Thyroid gland (tissue), 4 donors: ENCODE measurements at regions not wholly inside any gene's neighbourhood (a gene's known extent, or its start where the extent isn't known, plus 50 kb on each side); places are given as distances from the start of the nearest gene placed in this dataset.

Experiments
- DNase-seq, 2 donors: peaks; one replicate each; pipeline ENCODE4 v3.0.0-alpha.2; 2019
- H3K27ac ChIP-seq, 3 donors: fragments of 200-600 bp; sonication (generic); 1 replicate in 2 of 3; 2 replicates in 1 of 3; pipeline ENCODE4 v1.5.1; 2016 to 2019; ENCODE audit warnings: mild to moderate bottlenecking in 1 of 3, moderate library complexity in 1 of 3
- H3K27me3 ChIP-seq: fragments of 200-600 bp; sonication (generic); one replicate; pipeline ENCODE4 v1.5.1; 2019
- H3K36me3 ChIP-seq, 2 donors: fragments of 200-600 bp; sonication (generic); one replicate each; pipeline ENCODE4 v1.5.1; 2016 to 2019
- H3K4me1 ChIP-seq, 2 donors: fragments of 200-600 bp; sonication (generic); one replicate each; pipeline ENCODE4 v1.5.1; 2017 to 2019
- H3K4me3 ChIP-seq, 3 donors: fragments of 200-600 bp; sonication (generic); replicated peaks in 1 of 3; 1 replicate in 2 of 3; 2 replicates in 1 of 3; pipeline ENCODE4 v1.5.1; 2016; ENCODE audit warnings: mild to moderate bottlenecking in 1 of 3
- H3K9me3 ChIP-seq: fragments of 200-600 bp; sonication (generic); one replicate; pipeline ENCODE4 v1.5.1; 2017
- POLR2A ChIP-seq, 2 donors: fragments of 450-650 bp; IDR thresholded peaks; one replicate each; pipeline ENCODE4 v1.6.1; 2017; ENCODE audit warnings: antibody characterized with exemption in 2 of 2, mild to moderate bottlenecking in 2 of 2, moderate library complexity in 1 of 2
- WGBS, 2 donors: methylation state at CpG; one replicate each; pipeline ENCODE4 v1.1.5; 2017; 5-methylcytosine and 5-hydroxymethylcytosine counted together
- intact Hi-C: fragments of 100-400 bp; cut with DNase I; formaldehyde crosslinking; loops from one replicate; pipeline ENCODE4 v1.15.1; 2023
- TF ChIP-seq, protein P1 (sequence below), 6 experiments: fragments of 200-600 bp in 3 of 6; fragments of 450-650 bp in 3 of 6; sonication (generic) in 3 of 6; IDR thresholded peaks; one replicate each; pipeline ENCODE4 v1.5.1; 2016 to 2019; ENCODE audit warnings: antibody characterized with exemption in 6 of 6, mild to moderate bottlenecking in 2 of 6, inconsistent platforms in 1 of 6, moderate library complexity in 1 of 6

- 74 to 78% methylated on average over 13 of the region's 13 CpGs for WGBS, 2 donors
- no peaks in the 10 kb centered on the region for H3K9me3 ChIP-seq
- TF ChIP-seq, protein P1, sequence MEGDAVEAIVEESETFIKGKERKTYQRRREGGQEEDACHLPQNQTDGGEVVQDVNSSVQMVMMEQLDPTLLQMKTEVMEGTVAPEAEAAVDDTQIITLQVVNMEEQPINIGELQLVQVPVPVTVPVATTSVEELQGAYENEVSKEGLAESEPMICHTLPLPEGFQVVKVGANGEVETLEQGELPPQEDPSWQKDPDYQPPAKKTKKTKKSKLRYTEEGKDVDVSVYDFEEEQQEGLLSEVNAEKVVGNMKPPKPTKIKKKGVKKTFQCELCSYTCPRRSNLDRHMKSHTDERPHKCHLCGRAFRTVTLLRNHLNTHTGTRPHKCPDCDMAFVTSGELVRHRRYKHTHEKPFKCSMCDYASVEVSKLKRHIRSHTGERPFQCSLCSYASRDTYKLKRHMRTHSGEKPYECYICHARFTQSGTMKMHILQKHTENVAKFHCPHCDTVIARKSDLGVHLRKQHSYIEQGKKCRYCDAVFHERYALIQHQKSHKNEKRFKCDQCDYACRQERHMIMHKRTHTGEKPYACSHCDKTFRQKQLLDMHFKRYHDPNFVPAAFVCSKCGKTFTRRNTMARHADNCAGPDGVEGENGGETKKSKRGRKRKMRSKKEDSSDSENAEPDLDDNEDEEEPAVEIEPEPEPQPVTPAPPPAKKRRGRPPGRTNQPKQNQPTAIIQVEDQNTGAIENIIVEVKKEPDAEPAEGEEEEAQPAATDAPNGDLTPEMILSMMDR (IDR thresholded peaks at IDR 0.05): no peak
- no peak for TF ChIP-seq POLR2A (IDR thresholded peaks at IDR 0.05)
- no peaks in the 10 kb centered on the region for H3K4me1 ChIP-seq
- intact Hi-C loops: no loop called here
- no peaks in the 10 kb centered on the region for H3K27me3 ChIP-seq
- H3K4me3 ChIP-seq: no peak overlapping the region
- DNase-seq: no peak
- H3K36me3 ChIP-seq: no peaks in the 10 kb centered on the region
- no peak overlapping the region for H3K27ac ChIP-seq
These were observed 106.7 kb downstream of the RBFOX3 start for GRCh38 chr17:79504181-79504605.

GRCh38 chr17:79503126-79503839, 107.6 kb downstream of the RBFOX3 start:
- Histone ChIP-seq H3K36me3 (no peaks in the 10 kb centered on the region), H3K27ac (no peak overlapping the region), H3K4me3 (no peak overlapping the region), H3K9me3 (no peaks in the 10 kb centered on the region), H3K4me1 (no peaks in the 10 kb centered on the region), H3K27me3 (no peaks in the 10 kb centered on the region)
- no peak for TF ChIP-seq POLR2A (IDR thresholded peaks at IDR 0.05)
- TF ChIP-seq, protein P1 (IDR thresholded peaks at IDR 0.05): no peak
- WGBS, 2 donors: 78 to 81% methylated on average over 13 of the region's 15 CpGs
- intact Hi-C loops: no loop called here
- no peak for DNase-seq

GRCh38 chr17:79501910-79502309, 108.9 kb downstream of the RBFOX3 start:
- no peaks in the 10 kb centered on the region for H3K36me3 ChIP-seq
- no peak overlapping the region for H3K27ac ChIP-seq
- no peak overlapping the region for H3K4me3 ChIP-seq
- no peaks in the 10 kb centered on the region for H3K27me3 ChIP-seq
- WGBS, 2 donors: 88 to 92% methylated on average over 3 of the region's 3 CpGs
- no peaks in the 10 kb centered on the region for H3K4me1 ChIP-seq
- DNase-seq: no peak
- TF ChIP-seq, protein P1 (IDR thresholded peaks at IDR 0.05): no peak
- TF ChIP-seq POLR2A (IDR thresholded peaks at IDR 0.05): no peak
- intact Hi-C loops: no loop called here
- no peaks in the 10 kb centered on the region for H3K9me3 ChIP-seq

GRCh38 chr17:79500745-79501618, 109.9 kb downstream of the RBFOX3 start:
- no peak for TF ChIP-seq POLR2A (IDR thresholded peaks at IDR 0.05)
- TF ChIP-seq, protein P1 (IDR thresholded peaks at IDR 0.05): no peak
- DNase-seq: no peak
- Histone ChIP-seq H3K4me1 (no peaks in the 10 kb centered on the region), H3K27ac (no peak overlapping the region), H3K27me3 (no peaks in the 10 kb centered on the region), H3K36me3 (no peaks in the 10 kb centered on the region), H3K4me3 (no peak overlapping the region), H3K9me3 (no peaks in the 10 kb centered on the region)
- intact Hi-C loops: no loop called here
- 49 to 51% methylated on average over 20 to 23 of the region's 23 CpGs for WGBS, 2 donors

DNA sequence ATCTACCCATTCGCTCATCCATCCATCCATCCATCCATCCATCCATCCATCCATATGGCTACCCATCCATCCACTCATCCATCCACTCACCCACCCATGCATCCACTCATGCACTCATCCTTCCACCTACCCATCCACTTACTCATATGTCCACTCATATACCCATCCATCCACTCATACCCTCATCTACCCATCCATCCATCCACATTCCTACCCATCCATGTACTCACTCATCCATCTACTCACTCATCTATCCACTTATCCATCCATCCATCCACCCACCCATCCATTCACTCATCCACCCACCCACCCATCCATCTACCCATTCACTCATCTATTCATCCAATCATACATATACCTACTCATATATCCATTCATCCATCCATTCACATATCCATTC, 112.0 kb downstream of the RBFOX3 start:
- WGBS, 2 donors: 0 to 5% methylated on average over 1 of the region's 1 CpG
- intact Hi-C loops: no loop called here

More for the DNA sequence above, 112.0 kb downstream of the RBFOX3 start:
- no peaks in the 10 kb centered on the region for H3K4me1 ChIP-seq
- TF ChIP-seq, protein P1 (IDR thresholded peaks at IDR 0.05): no peak
- TF ChIP-seq POLR2A (IDR thresholded peaks at IDR 0.05): no peak
- no peaks in the 10 kb centered on the region for H3K36me3 ChIP-seq
- no peak for DNase-seq
- H3K9me3 ChIP-seq: no peaks in the 10 kb centered on the region
- H3K27me3 ChIP-seq: no peaks in the 10 kb centered on the region
- H3K27ac ChIP-seq: no peak overlapping the region
- H3K4me3 ChIP-seq: no peak overlapping the region
